K562 (cell line): ENCODE measurements at regions not wholly inside any gene's neighbourhood (a gene's known extent, or its start where the extent isn't known, plus 50 kb on each side); places are given as distances from the start of the nearest gene placed in this dataset.

Experiments
- ATAC-seq: fragments of 200-7000 bp; cut with Tn5 transposase; 3 replicates; pipeline ENCODE4 v1.9.1; 2020; ENCODE audit warnings: moderate library complexity
- BruUV-seq: library from RNA; stranded (reverse); fragments of 400-500 nt; replicated peaks from 2 replicates; lab custom pipeline; 2021; lab: Mats Ljungman, UMichigan
- CTCF ChIA-PET: fragments of 300-600 bp; formaldehyde crosslinking; extraction: SDS; loops from one replicate; lab custom pipeline; 2021; ENCODE audit warnings: low intra/inter-chr PET ratio; lab: Yijun Ruan, JAX
- POLR2A ChIA-PET: fragments of 300-600, 350-650 bp; sonication (Branson Sonifier 250); formaldehyde crosslinking; extraction: SDS; loops from one replicate; lab custom pipeline; 2021; ENCODE audit warnings: antibody characterized with exemption, inconsistent platforms; lab: Yijun Ruan, JAX
- DNase-seq, 4 experiments: peaks; one replicate each; pipeline versions ENCODE4 v3.0.0 to v3.0.0-alpha.2; 2011 to 2018; ENCODE audit warnings: low spot score in 3 of 4, mixed read lengths in 3 of 4; ENCODE audit errors: extremely low read depth in 1 of 4
- FAIRE-seq: peaks from 2 replicates; lab custom pipeline; 2011; peaks lifted over from hg19 to GRCh38; lab: Jason Lieb, UNC
- H2AFZ ChIP-seq: 2 replicates; pipeline ENCODE4 v1.6.0; 2011; ENCODE audit warnings: low read depth, low read length, control low read depth, inconsistent platforms
- H3K27ac ChIP-seq: fragments of 200-600 bp; 3 replicates; pipeline ENCODE4 v1.8.0; 2011; ENCODE audit warnings: low read depth, mild to moderate bottlenecking, control low read depth, inconsistent platforms, low read length, moderate library complexity, mixed read lengths; ENCODE audit errors: extremely low read depth
- H3K27me3 ChIP-seq, 2 experiments: fragments of 300-600 bp in 1 of 2; 2 replicates in 1 of 2; 3 replicates in 1 of 2; pipeline versions ENCODE4 v1.6.0 to v1.8.0; 2011; ENCODE audit warnings: inconsistent platforms in 2 of 2, low read length in 2 of 2, mild to moderate bottlenecking in 1 of 2, mixed read lengths in 1 of 2, moderate library complexity in 1 of 2; ENCODE audit not compliant: control insufficient read depth in 2 of 2, insufficient read depth in 2 of 2
- H3K36me3 ChIP-seq: fragments of 300-600 bp; 3 replicates; pipeline ENCODE4 v1.8.0; 2011; ENCODE audit warnings: mild to moderate bottlenecking, low read length, inconsistent platforms; ENCODE audit not compliant: control insufficient read depth, insufficient read depth
- H3K4me1 ChIP-seq, 2 experiments: fragments of 200-600 bp in 1 of 2; replicated peaks in 1 of 2; 2 replicates in 1 of 2; 3 replicates in 1 of 2; pipeline versions ENCODE4 v1.5.1 to v1.8.0; 2011; ENCODE audit warnings: inconsistent platforms in 2 of 2, low read length in 2 of 2, mild to moderate bottlenecking in 1 of 2, mixed read lengths in 1 of 2, moderate library complexity in 1 of 2; ENCODE audit not compliant: control insufficient read depth in 2 of 2, insufficient read depth in 2 of 2
- H3K4me2 ChIP-seq: 2 replicates; pipeline ENCODE4 v1.6.1; 2011; ENCODE audit warnings: low read length, control low read depth, inconsistent platforms, mixed read lengths; ENCODE audit not compliant: insufficient read depth
- H3K4me3 ChIP-seq: fragments of 200-600 bp; sonication (generic), shearing (Covaris generic); 2 replicates; pipeline ENCODE4 v1.5.1; 2016; ENCODE audit warnings: control low read depth, inconsistent platforms
- H3K79me2 ChIP-seq: fragments of 200-600 bp; 3 replicates; pipeline ENCODE4 v1.8.0; 2011; ENCODE audit warnings: low read length, inconsistent platforms; ENCODE audit not compliant: control insufficient read depth, insufficient read depth
- H3K9ac ChIP-seq, 2 experiments: 2 replicates each; pipeline versions ENCODE4 v1.6.0 to v1.6.1; 2011; ENCODE audit warnings: low read depth in 2 of 2, low read length in 2 of 2, control low read depth in 1 of 2, inconsistent platforms in 1 of 2, mild to moderate bottlenecking in 1 of 2, mixed read lengths in 1 of 2; ENCODE audit not compliant: insufficient read depth in 1 of 2
- H3K9me1 ChIP-seq: one replicate; pipeline ENCODE4 v1.6.0; 2011; ENCODE audit warnings: inconsistent platforms, mild to moderate bottlenecking, low read length, moderate library complexity; ENCODE audit not compliant: control insufficient read depth, insufficient read depth
- H3K9me3 ChIP-seq: replicated peaks from 2 replicates; pipeline ENCODE4 v1.5.1; 2011; ENCODE audit warnings: low read depth, low read length, inconsistent platforms; ENCODE audit not compliant: control insufficient read depth, insufficient read depth
- H4K20me1 ChIP-seq: replicated peaks from 2 replicates; pipeline ENCODE4 v1.6.1; 2011; ENCODE audit warnings: low read length, inconsistent platforms, mixed read lengths; ENCODE audit not compliant: control insufficient read depth, insufficient read depth
- CREM ChIP-seq: IDR thresholded peaks from 2 replicates; pipeline ENCODE4 v1.6.1; 2014; ENCODE audit warnings: antibody characterized with exemption, low read depth
- MGA ChIP-seq: fragments of 450-650 bp; IDR thresholded peaks from 2 replicates; pipeline ENCODE4 v1.6.1; 2016; ENCODE audit warnings: mild to moderate bottlenecking, moderate library complexity
- NFIC ChIP-seq: fragments of 450-650 bp; IDR thresholded peaks from 2 replicates; pipeline ENCODE4 v1.6.1; 2017; ENCODE audit warnings: mild to moderate bottlenecking, inconsistent platforms
- PPARD ChIP-seq: fragments of 250-450 bp; sonication (Bioruptor Pico); IDR thresholded peaks from 2 replicates; pipeline ENCODE4 v1.8.0; 2022; ENCODE audit warnings: inconsistent platforms, mild to moderate bottlenecking, moderate library complexity
- TBP ChIP-seq: optimal IDR thresholded peaks from 2 replicates; pipeline ENCODE3; 2011; ENCODE audit warnings: low read depth, low read length, improper control_type of control experiment
- THRAP3 ChIP-seq: fragments of 450-650 bp; IDR thresholded peaks from 2 replicates; pipeline ENCODE4 v1.6.1; 2016; ENCODE audit warnings: mild to moderate bottlenecking, inconsistent platforms, borderline replicate concordance
- ZFX ChIP-seq: sonication (generic); formaldehyde crosslinking; IDR thresholded peaks from 2 replicates; pipeline ENCODE4 v1.8.0; 2022; ENCODE audit warnings: mild to moderate bottlenecking, missing genetic modification reagents, moderate library complexity
- ZNF79 ChIP-seq: fragments of 250-450 bp; sonication (Bioruptor Pico); IDR thresholded peaks from 2 replicates; pipeline ENCODE4 v1.4.0; 2020; ENCODE audit warnings: low read depth, mild to moderate bottlenecking, moderate library complexity
- WGBS: fragments of 100-300 bp; shearing (Covaris generic); methylation state at CpG from one replicate; pipeline ENCODE4 v1.1.6; 2016; ENCODE audit warnings: low coverage, mixed read lengths; ENCODE audit not compliant: insufficient coverage; ENCODE audit errors: missing lambda C conversion rate; 5-methylcytosine and 5-hydroxymethylcytosine counted together
- in situ Hi-C: fragments of 300-500 bp; cut with MboI; formaldehyde crosslinking; loops from 4 replicates; pipeline ENCODE4 v1.15.0; 2018; ENCODE audit warnings: inconsistent platforms, mixed read lengths
- intact Hi-C: fragments of 100-400 bp; cut with micrococcal nuclease; formaldehyde crosslinking; loops from 2 replicates; pipeline ENCODE4 v1.14.2; 2022
- TF ChIP-seq, protein P1 (sequence below): fragments of 450-650 bp; formaldehyde crosslinking; IDR thresholded peaks from 2 replicates; pipeline ENCODE4 v1.4.0; 2022; ENCODE audit warnings: missing genetic modification characterization

DNA sequence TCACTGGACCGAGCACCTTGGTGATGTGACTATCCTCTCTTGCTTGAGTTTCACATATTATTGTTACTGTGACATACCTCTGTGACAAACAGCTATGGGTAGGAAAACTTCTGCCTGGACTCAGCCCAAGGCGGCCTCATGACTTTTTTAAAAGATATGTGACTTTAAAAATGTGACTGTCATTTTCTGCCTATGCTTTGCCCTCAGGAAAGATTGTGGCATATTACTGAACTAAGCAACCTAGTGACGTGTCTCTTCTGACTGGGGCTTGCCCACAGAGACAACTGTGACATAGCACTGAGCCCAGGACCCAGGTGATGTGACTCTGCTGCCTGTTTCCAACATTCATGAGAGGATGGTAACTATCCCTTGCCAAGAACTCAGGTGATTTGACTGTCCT, 84.8 kb downstream of the ZNF728 start:
- Histone ChIP-seq H4K20me1 (no peaks in the 10 kb centered on the region), H3K27ac (no peak overlapping the region), H3K9me1 (no peaks in the 10 kb centered on the region), H3K9me3 (peaks cover 3% of the 10 kb centered on the region; the same call in 1 of the 2 replicates), H2AFZ (no peak overlapping the region), H3K79me2 (no peaks in the 10 kb centered on the region), H3K4me2 (no peak overlapping the region), H3K36me3 (no peaks in the 10 kb centered on the region), H3K9ac (no peak overlapping the region), H3K4me3 (no peak overlapping the region), H3K4me1 (no peaks in the 10 kb centered on the region), H3K27me3 (no peaks in the 10 kb centered on the region)
- BruUV-seq, result no TSS peak
- in situ Hi-C loops (loop anchor here (5.0 kb wide), 1 partner anchor 1041 kb away; no protein-coding TSS in a partner anchor), intact Hi-C loops (no loop called here)
- ChIA-PET CTCF (interaction anchor here (0.6 kb wide), 1 partner anchor 14 kb away, joined by 3 read pairs; no protein-coding TSS in a partner anchor), POLR2A (no interaction called here)
- DNase-seq (no peak), FAIRE-seq (no peak), ATAC-seq (no peak)
- TF ChIP-seq TBP, result no peak
- TF ChIP-seq NFIC, result no peak
- TF ChIP-seq THRAP3, result no peak
- no peak for TF ChIP-seq PPARD
- TF ChIP-seq CREM, result no peak
- TF ChIP-seq ZNF79 (CRISPR knock-in tag), result no peak
- no peak for TF ChIP-seq ZFX (CRISPR knock-in tag)
- TF ChIP-seq, protein P1, sequence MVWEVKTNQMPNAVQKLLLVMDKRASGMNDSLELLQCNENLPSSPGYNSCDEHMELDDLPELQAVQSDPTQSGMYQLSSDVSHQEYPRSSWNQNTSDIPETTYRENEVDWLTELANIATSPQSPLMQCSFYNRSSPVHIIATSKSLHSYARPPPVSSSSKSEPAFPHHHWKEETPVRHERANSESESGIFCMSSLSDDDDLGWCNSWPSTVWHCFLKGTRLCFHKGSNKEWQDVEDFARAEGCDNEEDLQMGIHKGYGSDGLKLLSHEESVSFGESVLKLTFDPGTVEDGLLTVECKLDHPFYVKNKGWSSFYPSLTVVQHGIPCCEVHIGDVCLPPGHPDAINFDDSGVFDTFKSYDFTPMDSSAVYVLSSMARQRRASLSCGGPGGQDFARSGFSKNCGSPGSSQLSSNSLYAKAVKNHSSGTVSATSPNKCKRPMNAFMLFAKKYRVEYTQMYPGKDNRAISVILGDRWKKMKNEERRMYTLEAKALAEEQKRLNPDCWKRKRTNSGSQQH, result no peak
- no peak for TF ChIP-seq MGA
- WGBS, result 3% methylated on average over 3 of the region's 3 CpGs
